IMR-90 (cell line): ENCODE measurements at regions not wholly inside any gene's neighbourhood (a gene's known extent, or its start where the extent isn't known, plus 50 kb on each side); places are given as distances from the start of the nearest gene placed in this dataset.

Experiments
- ATAC-seq: fragments of 200-7000 bp; cut with Tn5 transposase; 2 replicates; pipeline ENCODE4 v1.9.1; 2020; ENCODE audit warnings: low read depth, mild to moderate bottlenecking, moderate library complexity
- BruUV-seq: library from RNA; stranded (reverse); fragments of 400-500 nt; replicated peaks from 2 replicates; lab custom pipeline; 2021; lab: Mats Ljungman, UMichigan
- CTCF ChIA-PET: fragments of 300-600 bp; formaldehyde crosslinking; extraction: SDS; loops from one replicate; lab custom pipeline; 2021; ENCODE audit warnings: antibody characterized with exemption; lab: Yijun Ruan, JAX
- POLR2A ChIA-PET: fragments of 300-600 bp; sonication (Branson Sonifier 250); formaldehyde crosslinking; loops from one replicate; lab custom pipeline; 2022; ENCODE audit warnings: antibody characterized with exemption; ENCODE audit not compliant: unreplicated experiment; lab: Charles Lee
- DNase-seq: peaks from one replicate; pipeline ENCODE4 v3.0.0; 2013
- H2AFZ ChIP-seq: replicated peaks from 2 replicates; pipeline ENCODE3; 2013; ENCODE audit warnings: low read length, mild to moderate bottlenecking; ENCODE audit not compliant: poor library complexity
- H2AK5ac ChIP-seq: 2 replicates; pipeline ENCODE4 v1.6.1; 2013; ENCODE audit warnings: low read depth, low read length, inconsistent platforms
- H2AK9ac ChIP-seq: replicated peaks from 2 replicates; pipeline ENCODE3; 2013; ENCODE audit warnings: mild to moderate bottlenecking, low read depth, low read length, moderate library complexity; ENCODE audit not compliant: poor library complexity
- H2BK120ac ChIP-seq: 2 replicates; pipeline ENCODE4 v1.6.1; 2013; ENCODE audit warnings: low read depth, low read length, inconsistent platforms
- H2BK15ac ChIP-seq: 3 replicates; pipeline ENCODE4 v1.6.1; 2013; ENCODE audit warnings: low read depth, low read length, inconsistent platforms
- H2BK20ac ChIP-seq: 2 replicates; pipeline ENCODE4 v1.6.1; 2013; ENCODE audit warnings: low read depth, mild to moderate bottlenecking, inconsistent platforms, low read length, moderate library complexity
- H2BK5ac ChIP-seq: 2 replicates; pipeline ENCODE4 v1.6.1; 2013; ENCODE audit warnings: mild to moderate bottlenecking, low read depth, low read length, inconsistent platforms; ENCODE audit not compliant: poor library complexity, severe bottlenecking
- H3K14ac ChIP-seq: replicated peaks from 2 replicates; pipeline ENCODE4 v1.6.1; 2013; ENCODE audit warnings: low read depth, low read length, inconsistent platforms
- H3K18ac ChIP-seq: 2 replicates; pipeline ENCODE4 v1.6.1; 2013; ENCODE audit warnings: low read depth, low read length, control low read depth
- H3K23ac ChIP-seq: 2 replicates; pipeline ENCODE4 v1.6.1; 2013; ENCODE audit warnings: low read depth, low read length, inconsistent platforms
- H3K27ac ChIP-seq: 2 replicates; pipeline ENCODE4 v1.5.1; 2013; ENCODE audit warnings: mild to moderate bottlenecking, control low read depth, low read length; ENCODE audit not compliant: insufficient read depth
- H3K27me3 ChIP-seq: 2 replicates; pipeline ENCODE4 v1.6.1; 2013; ENCODE audit warnings: low read length; ENCODE audit not compliant: control insufficient read depth, insufficient read depth
- H3K36me3 ChIP-seq: 2 replicates; pipeline ENCODE4 v1.6.1; 2013; ENCODE audit warnings: low read length, mixed read lengths; ENCODE audit not compliant: control insufficient read depth, insufficient read depth
- H3K4ac ChIP-seq: 2 replicates; pipeline ENCODE4 v1.6.1; 2013; ENCODE audit warnings: low read depth, low read length, inconsistent platforms
- H3K4me1 ChIP-seq: 2 replicates; pipeline ENCODE4 v1.6.1; 2013; ENCODE audit warnings: low read length, mixed read lengths; ENCODE audit not compliant: control insufficient read depth, insufficient read depth
- H3K4me2 ChIP-seq: 2 replicates; pipeline ENCODE4 v1.6.1; 2013; ENCODE audit warnings: low read depth, mild to moderate bottlenecking, control low read depth, low read length, moderate library complexity
- H3K4me3 ChIP-seq: 2 replicates; pipeline ENCODE4 v1.5.1; 2013; ENCODE audit warnings: low read depth, mild to moderate bottlenecking, control low read depth, low read length, moderate library complexity; ENCODE audit not compliant: insufficient read depth
- H3K56ac ChIP-seq: 2 replicates; pipeline ENCODE4 v1.6.1; 2013; ENCODE audit warnings: low read length, inconsistent platforms; ENCODE audit not compliant: insufficient read depth; ENCODE audit errors: extremely low read depth
- H3K79me1 ChIP-seq, 2 experiments: 2 replicates each; pipeline ENCODE4 v1.6.1; 2013; ENCODE audit warnings: low read length in 2 of 2, inconsistent platforms in 1 of 2, low read depth in 1 of 2
- H3K9ac ChIP-seq: 2 replicates; pipeline ENCODE4 v1.6.1; 2013; ENCODE audit warnings: low read depth, low read length, control low read depth
- H3K9me1 ChIP-seq: 2 replicates; pipeline ENCODE4 v1.6.1; 2013; ENCODE audit warnings: low read length, inconsistent platforms; ENCODE audit not compliant: insufficient read depth
- H3K9me3 ChIP-seq: 2 replicates; pipeline ENCODE4 v1.6.1; 2013; ENCODE audit warnings: low read length; ENCODE audit not compliant: control insufficient read depth, insufficient read depth
- H4K20me1 ChIP-seq: 2 replicates; pipeline ENCODE4 v1.6.1; 2013; ENCODE audit warnings: low read length, inconsistent platforms; ENCODE audit not compliant: insufficient read depth
- H4K5ac ChIP-seq: 2 replicates; pipeline ENCODE4 v1.6.1; 2013; ENCODE audit warnings: mild to moderate bottlenecking, low read depth, low read length, control low read depth
- H4K8ac ChIP-seq, 2 experiments: 2 replicates each; pipeline ENCODE4 v1.6.1; 2013; ENCODE audit warnings: low read depth in 2 of 2, low read length in 2 of 2, control low read depth in 1 of 2, inconsistent platforms in 1 of 2
- H4K91ac ChIP-seq: 2 replicates; pipeline ENCODE4 v1.6.1; 2013; ENCODE audit warnings: low read depth, low read length, inconsistent platforms; ENCODE audit not compliant: insufficient read depth
- BHLHE40 ChIP-seq: fragments of 150-350 bp; IDR thresholded peaks from 2 replicates; pipeline ENCODE4 v1.6.1; 2016; ENCODE audit warnings: mild to moderate bottlenecking, low read depth, low read length
- CEBPB ChIP-seq: IDR thresholded peaks from 2 replicates; pipeline ENCODE4 v1.6.1; 2012; ENCODE audit warnings: low read depth, low read length, improper control_type of control experiment
- FOS ChIP-seq: fragments of 150-350 bp; IDR thresholded peaks from 2 replicates; pipeline ENCODE4 v1.6.1; 2016; ENCODE audit warnings: low read depth, low read length
- NFE2L2 ChIP-seq: fragments of 150-350 bp; IDR thresholded peaks from 2 replicates; pipeline ENCODE4 v1.6.1; 2016; ENCODE audit warnings: low read depth, mild to moderate bottlenecking, low read length
- RAD21 ChIP-seq: IDR thresholded peaks from 2 replicates; pipeline ENCODE4 v1.6.1; 2012; ENCODE audit warnings: low read length, improper control_type of control experiment
- RCOR1 ChIP-seq: IDR thresholded peaks from 2 replicates; pipeline ENCODE4 v1.6.1; 2012; ENCODE audit warnings: mild to moderate bottlenecking, low read length, improper control_type of control experiment; ENCODE audit not compliant: insufficient replicate concordance
- RFX5 ChIP-seq: IDR thresholded peaks from 2 replicates; pipeline ENCODE4 v1.8.0; 2012; ENCODE audit warnings: low read depth, mild to moderate bottlenecking, low read length, moderate library complexity
- SMC3 ChIP-seq: fragments of 150-350 bp; IDR thresholded peaks from 2 replicates; pipeline ENCODE4 v1.6.1; 2016; ENCODE audit warnings: low read depth, mild to moderate bottlenecking, antibody characterized with exemption, low read length, moderate library complexity
- WGBS, 2 experiments: methylation state at CpG; one replicate each; pipeline versions ENCODE4 v1.1.5 to v1.1.7; 2013; ENCODE audit warnings: missing lambda C conversion rate in 2 of 2; ENCODE audit not compliant: insufficient read length in 1 of 2; ENCODE audit errors: extremely low coverage in 2 of 2; 5-methylcytosine and 5-hydroxymethylcytosine counted together
- dilution Hi-C: fragments of 300-500 bp; cut with HindIII; formaldehyde crosslinking; loops from one replicate; pipeline ENCODE4 v1.14.3; 2018; ENCODE audit warnings: low sequenced_read_pairs; ENCODE audit not compliant: unreplicated experiment
- in situ Hi-C: fragments of 300-500 bp; cut with MboI; formaldehyde crosslinking; loops from 3 replicates; pipeline ENCODE4 v1.14.3; 2019; ENCODE audit warnings: low sequenced_read_pairs, inconsistent platforms, mixed read lengths
- intact Hi-C: fragments of 100-400 bp; cut with micrococcal nuclease; formaldehyde crosslinking; loops from 2 replicates; pipeline ENCODE4 v1.10.0; 2022
- TF ChIP-seq, protein P1 (sequence below): conservative IDR thresholded peaks from 2 replicates; pipeline ENCODE4 v1.5.1; 2012; ENCODE audit warnings: mild to moderate bottlenecking, low read depth, low read length, improper control_type of control experiment
- TF ChIP-seq, protein P2 (sequence below): fragments of 150-350 bp; IDR thresholded peaks from 2 replicates; pipeline ENCODE4 v1.6.1; 2016; ENCODE audit warnings: low read depth, mild to moderate bottlenecking, low read length, moderate library complexity, borderline replicate concordance
- TF ChIP-seq, protein P3 (sequence below): fragments of 150-350 bp; IDR thresholded peaks from 2 replicates; pipeline ENCODE4 v1.6.1; 2017; ENCODE audit warnings: mild to moderate bottlenecking, antibody characterized with exemption, low read length, low read depth

DNA sequence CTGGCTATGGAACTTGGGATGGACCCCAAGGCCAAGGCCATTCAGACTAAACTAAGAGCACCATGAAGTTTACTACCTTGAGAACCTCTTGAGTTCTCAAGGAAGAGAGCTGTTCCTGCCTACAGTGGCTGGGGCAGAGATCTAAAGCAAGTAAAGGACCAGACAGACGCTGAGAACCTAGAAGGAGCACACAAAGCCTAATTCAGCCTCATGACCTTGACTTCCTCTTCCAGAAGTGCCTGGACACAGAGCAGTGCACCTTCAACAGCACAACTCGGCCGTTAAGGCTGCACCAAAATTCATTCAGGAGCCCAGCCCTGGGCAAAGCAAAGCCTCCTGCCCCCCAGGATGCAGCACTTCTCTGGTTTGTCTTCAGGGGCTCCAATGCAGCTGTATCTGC lies 82.9 kb upstream of the AKIP1 start:
- dilution Hi-C loops (no loop called here), intact Hi-C loops (loop anchor here (5.0 kb wide), 1 partner anchor 84 kb away; the partner anchor contains the start of gene AKIP1), in situ Hi-C loops (no loop called here)
- Histone ChIP-seq H3K9me3 (no peaks in the 10 kb centered on the region), H3K36me3 (peaks cover 31% of the 10 kb centered on the region), H3K14ac (peak overlapping the region; percentile 93; the same call in 1 of the 2 replicates), H3K56ac (no peak overlapping the region), H3K23ac (no peak overlapping the region), H2BK15ac (peak overlapping the region; percentile 87; the same call in 2 of the 3 replicates), H3K4me2 (no peak overlapping the region), H2AFZ (no peak overlapping the region), H4K5ac (peak overlapping the region; percentile 45), H3K79me1 (peaks cover 25 to 69% of the 10 kb centered on the region in 2 experiments; a peak in 3 of 4 replicates), H4K91ac (peak overlapping the region; percentile 95), H3K9ac (no peak overlapping the region), H3K4me3 (no peak overlapping the region), H2BK20ac (peak overlapping the region; percentile 49; the same call in 1 of the 2 replicates), H2BK5ac (no peak overlapping the region), H2AK9ac (no peak overlapping the region), H3K4me1 (peaks cover 29% of the 10 kb centered on the region), H3K27ac (peak overlapping the region; percentile 55), H3K27me3 (no peaks in the 10 kb centered on the region), H4K20me1 (peaks cover 6% of the 10 kb centered on the region; the same call in 1 of the 2 replicates), H3K18ac (peak overlapping the region; percentile 54), H3K9me1 (peaks cover 44% of the 10 kb centered on the region), H3K4ac (peak overlapping the region; percentile 94), H2AK5ac (peak overlapping the region; percentile 95; the same call in 1 of the 2 replicates), H4K8ac (peak overlapping the region in 1 of 2 experiments; percentile 97; a peak in 2 of 4 replicates), H2BK120ac (peak overlapping the region; percentile 97; the same call in 1 of the 2 replicates)
- no peak for DNase-seq
- ChIA-PET POLR2A (no interaction called here), CTCF (no interaction called here)
- WGBS, 2 experiments = no CpG with 5 or more reads among the region's 3 CpGs
- ATAC-seq = no peak
- TF ChIP-seq, protein P1, sequence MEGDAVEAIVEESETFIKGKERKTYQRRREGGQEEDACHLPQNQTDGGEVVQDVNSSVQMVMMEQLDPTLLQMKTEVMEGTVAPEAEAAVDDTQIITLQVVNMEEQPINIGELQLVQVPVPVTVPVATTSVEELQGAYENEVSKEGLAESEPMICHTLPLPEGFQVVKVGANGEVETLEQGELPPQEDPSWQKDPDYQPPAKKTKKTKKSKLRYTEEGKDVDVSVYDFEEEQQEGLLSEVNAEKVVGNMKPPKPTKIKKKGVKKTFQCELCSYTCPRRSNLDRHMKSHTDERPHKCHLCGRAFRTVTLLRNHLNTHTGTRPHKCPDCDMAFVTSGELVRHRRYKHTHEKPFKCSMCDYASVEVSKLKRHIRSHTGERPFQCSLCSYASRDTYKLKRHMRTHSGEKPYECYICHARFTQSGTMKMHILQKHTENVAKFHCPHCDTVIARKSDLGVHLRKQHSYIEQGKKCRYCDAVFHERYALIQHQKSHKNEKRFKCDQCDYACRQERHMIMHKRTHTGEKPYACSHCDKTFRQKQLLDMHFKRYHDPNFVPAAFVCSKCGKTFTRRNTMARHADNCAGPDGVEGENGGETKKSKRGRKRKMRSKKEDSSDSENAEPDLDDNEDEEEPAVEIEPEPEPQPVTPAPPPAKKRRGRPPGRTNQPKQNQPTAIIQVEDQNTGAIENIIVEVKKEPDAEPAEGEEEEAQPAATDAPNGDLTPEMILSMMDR = no peak
- TF ChIP-seq SMC3 (no peak), FOS (no peak), RAD21 (no peak), RFX5 (no peak), CEBPB (no peak), BHLHE40 (no peak), NFE2L2 (no peak), RCOR1 (no peak)
- TF ChIP-seq, protein P2, sequence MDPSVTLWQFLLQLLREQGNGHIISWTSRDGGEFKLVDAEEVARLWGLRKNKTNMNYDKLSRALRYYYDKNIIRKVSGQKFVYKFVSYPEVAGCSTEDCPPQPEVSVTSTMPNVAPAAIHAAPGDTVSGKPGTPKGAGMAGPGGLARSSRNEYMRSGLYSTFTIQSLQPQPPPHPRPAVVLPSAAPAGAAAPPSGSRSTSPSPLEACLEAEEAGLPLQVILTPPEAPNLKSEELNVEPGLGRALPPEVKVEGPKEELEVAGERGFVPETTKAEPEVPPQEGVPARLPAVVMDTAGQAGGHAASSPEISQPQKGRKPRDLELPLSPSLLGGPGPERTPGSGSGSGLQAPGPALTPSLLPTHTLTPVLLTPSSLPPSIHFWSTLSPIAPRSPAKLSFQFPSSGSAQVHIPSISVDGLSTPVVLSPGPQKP = no peak
- TF ChIP-seq, protein P3, sequence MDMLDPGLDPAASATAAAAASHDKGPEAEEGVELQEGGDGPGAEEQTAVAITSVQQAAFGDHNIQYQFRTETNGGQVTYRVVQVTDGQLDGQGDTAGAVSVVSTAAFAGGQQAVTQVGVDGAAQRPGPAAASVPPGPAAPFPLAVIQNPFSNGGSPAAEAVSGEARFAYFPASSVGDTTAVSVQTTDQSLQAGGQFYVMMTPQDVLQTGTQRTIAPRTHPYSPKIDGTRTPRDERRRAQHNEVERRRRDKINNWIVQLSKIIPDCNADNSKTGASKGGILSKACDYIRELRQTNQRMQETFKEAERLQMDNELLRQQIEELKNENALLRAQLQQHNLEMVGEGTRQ = no peak
- no TSS peak for BruUV-seq
